ENCODE measurements at regions not wholly inside any gene's neighbourhood (a gene's known extent, or its start where the extent isn't known, plus 50 kb on each side); places are given as distances from the start of the nearest gene placed in this dataset.
"Not testable (repeated sequence)": the region's sequence is repeated elsewhere in the genome, so short reads cannot be mapped to it uniquely, and the experiment has no call there.

DNA sequence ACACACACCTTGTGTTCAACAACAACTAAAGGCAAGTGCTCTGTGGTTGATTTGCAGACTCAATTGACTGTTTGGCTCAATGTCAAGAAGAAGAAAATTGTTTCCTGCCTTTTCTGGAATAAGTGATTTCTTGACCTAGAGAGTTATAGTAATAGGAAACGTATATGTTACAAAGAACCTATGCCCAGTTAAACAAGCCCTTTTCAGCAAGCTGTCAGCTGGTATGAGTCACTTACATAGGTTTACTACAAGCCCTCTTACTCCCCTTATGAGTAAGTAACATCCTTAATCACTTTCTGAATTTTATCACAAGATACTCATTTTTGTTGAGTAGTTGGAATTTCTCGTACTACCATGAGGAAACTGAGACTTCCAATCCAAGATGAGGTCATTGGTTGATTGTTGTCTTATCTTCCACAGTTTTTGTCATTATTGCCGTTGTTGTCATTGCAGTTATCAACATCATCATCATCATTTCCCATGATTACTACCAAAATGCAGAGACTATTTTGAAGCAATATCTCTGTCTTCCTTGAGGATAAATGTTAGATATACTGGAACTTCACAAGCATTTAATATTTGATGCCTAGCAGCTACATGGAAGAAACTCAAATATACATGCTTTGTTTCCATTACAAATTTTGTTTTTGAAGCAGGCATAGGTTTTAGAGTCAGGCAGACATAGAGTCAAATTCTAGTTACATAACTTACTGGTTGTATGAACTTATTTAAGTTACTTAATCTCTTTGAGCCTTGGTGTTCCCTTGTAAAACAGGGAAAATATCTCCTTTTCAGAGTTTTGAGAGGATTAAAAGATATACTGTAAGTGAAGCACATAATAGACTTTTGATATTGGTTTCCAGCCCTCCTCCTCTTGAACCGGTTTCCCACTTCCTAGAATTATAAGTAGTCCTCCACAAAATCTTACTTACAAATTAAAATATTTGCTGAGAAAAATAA, 106.0 kb downstream of the RAP2A start:
- Histone ChIP-seq H3K27ac (ENCODE audit: low read depth, low read length) (no peak overlapping the region), H3K4me1 (ENCODE audit: control insufficient read depth in 5 of 5, insufficient read depth in 5 of 5, low read length in 5 of 5) (peaks cover 0 to 23% (median 18%) of the 10 kb centered on the region in 5 donors), H3K4me3 (ENCODE audit: low read depth in 1 of 5, low read length in 5 of 5) (no peak overlapping the region), H3K9ac (ENCODE audit: low read length in 5 of 5) (no peak overlapping the region), H3K9me3 (ENCODE audit: control insufficient read depth in 5 of 5, low read length in 5 of 5) (no peaks in the 10 kb centered on the region), H3K27me3 (ENCODE audit: control insufficient read depth in 5 of 5, insufficient read depth in 4 of 5, low read length in 5 of 5) (no peaks in the 10 kb centered on the region), H3K36me3 (ENCODE audit: control insufficient read depth in 5 of 5, insufficient read depth in 5 of 5, low read length in 5 of 5) (no peaks in the 10 kb centered on the region)

DNA sequence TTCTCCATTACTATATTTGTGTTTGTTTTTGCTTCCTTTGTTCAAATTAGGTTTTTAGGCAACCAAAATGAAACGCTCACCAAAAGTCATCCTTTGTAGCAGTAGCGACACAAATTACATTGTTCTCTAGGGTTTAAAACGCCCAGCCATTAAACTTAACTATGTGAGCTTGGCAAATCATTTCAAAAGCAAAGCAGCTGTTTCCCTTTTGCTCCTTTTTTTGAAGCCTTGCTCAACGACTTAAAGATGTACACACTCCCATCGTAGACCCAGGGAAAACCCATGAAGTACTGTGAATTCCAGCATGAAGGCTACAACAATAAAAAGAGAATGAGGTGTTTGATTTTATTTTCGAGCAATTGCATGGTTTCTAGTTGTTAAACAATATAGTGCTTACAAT, 106.7 kb downstream of the RAP2A start:
- peaks cover 0 to 23% (median 18%) of the 10 kb centered on the region in 5 donors for H3K4me1 ChIP-seq (ENCODE audit: control insufficient read depth in 5 of 5, insufficient read depth in 5 of 5, low read length in 5 of 5)
- no peak overlapping the region for H3K27ac ChIP-seq (ENCODE audit: low read depth, low read length)
- H3K4me3 ChIP-seq (ENCODE audit: low read depth in 1 of 5, low read length in 5 of 5): no peak overlapping the region
- H3K27me3 ChIP-seq (ENCODE audit: control insufficient read depth in 5 of 5, insufficient read depth in 4 of 5, low read length in 5 of 5): no peaks in the 10 kb centered on the region
- no peak overlapping the region for H3K9ac ChIP-seq (ENCODE audit: low read length in 5 of 5)
- H3K36me3 ChIP-seq (ENCODE audit: control insufficient read depth in 5 of 5, insufficient read depth in 5 of 5, low read length in 5 of 5): no peaks in the 10 kb centered on the region
- H3K9me3 ChIP-seq (ENCODE audit: control insufficient read depth in 5 of 5, low read length in 5 of 5): no peaks in the 10 kb centered on the region

DNA sequence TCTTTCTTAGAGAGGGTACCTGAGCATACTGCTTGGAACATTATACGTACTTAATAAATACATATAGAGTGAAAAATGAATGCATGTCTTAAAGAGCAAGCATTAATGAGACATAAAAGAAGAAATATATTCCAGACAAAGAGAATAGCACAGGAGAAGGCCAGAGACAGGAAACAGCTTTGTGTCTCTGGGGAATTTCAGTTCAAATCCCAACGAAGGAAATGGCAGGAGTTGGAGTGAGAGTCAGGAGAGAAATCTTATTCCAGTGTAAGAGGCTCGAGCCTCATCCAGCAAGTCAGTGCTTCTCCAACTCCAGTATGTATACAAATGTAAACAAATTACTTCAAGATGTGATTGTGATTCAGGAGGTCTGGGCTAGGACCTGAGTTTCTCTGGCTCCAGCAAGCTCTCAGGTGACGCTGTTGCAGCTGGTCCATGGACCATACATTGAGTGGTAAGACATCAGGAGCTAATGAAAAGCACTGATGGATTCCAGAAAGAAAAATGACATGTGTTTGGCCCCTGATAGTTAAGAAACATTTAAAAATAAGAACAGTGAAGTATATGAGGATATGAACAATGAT, 108.2 kb downstream of the RAP2A start:
- Histone ChIP-seq H3K36me3 (ENCODE audit: control insufficient read depth in 5 of 5, insufficient read depth in 5 of 5, low read length in 5 of 5) (no peaks in the 10 kb centered on the region), H3K4me3 (ENCODE audit: low read depth in 1 of 5, low read length in 5 of 5) (no peak overlapping the region), H3K4me1 (ENCODE audit: control insufficient read depth in 5 of 5, insufficient read depth in 5 of 5, low read length in 5 of 5) (peaks cover 0 to 23% (median 18%) of the 10 kb centered on the region in 5 donors), H3K27me3 (ENCODE audit: control insufficient read depth in 5 of 5, insufficient read depth in 4 of 5, low read length in 5 of 5) (no peaks in the 10 kb centered on the region), H3K27ac (ENCODE audit: low read depth, low read length) (no peak overlapping the region), H3K9ac (ENCODE audit: low read length in 5 of 5) (no peak overlapping the region), H3K9me3 (ENCODE audit: control insufficient read depth in 5 of 5, low read length in 5 of 5) (no peaks in the 10 kb centered on the region)

DNA sequence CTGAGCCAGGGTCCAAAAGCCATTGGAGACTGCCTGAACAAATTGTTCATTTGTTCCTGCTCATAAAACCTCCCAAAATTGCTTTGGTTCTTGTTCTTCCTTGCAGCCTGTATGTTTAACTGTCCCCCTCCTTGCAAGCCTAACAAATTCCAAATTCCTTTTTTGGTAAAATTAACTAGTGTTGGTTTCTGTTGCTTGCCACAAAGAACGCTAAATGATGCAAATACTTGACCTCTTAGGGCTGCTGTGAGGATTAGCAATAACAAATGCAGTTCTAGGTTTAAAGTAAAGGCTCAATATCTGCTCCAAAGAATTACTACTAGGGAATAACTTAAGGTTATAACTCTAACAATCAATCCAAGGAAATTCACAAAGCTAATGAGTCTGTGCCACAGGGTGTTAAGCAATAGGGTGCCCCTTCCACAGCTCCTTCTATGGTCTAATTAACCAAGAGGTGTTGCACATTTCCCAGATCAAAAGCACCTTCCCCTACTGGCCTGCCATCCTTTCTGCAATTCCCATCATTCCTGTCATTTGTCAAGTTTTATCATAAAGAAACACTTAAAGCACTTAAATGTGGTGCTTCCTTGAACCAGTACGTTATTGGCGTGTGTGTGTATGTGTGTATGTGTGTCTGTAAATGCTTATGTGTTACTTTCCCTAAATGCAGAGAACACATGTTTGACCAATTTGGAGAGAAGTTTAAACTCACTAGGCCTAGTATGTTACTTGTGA, 110.2 kb downstream of the RAP2A start:
- no peak overlapping the region for H3K9ac ChIP-seq (ENCODE audit: low read length in 5 of 5)
- H3K27me3 ChIP-seq (ENCODE audit: control insufficient read depth in 5 of 5, insufficient read depth in 4 of 5, low read length in 5 of 5): no peaks in the 10 kb centered on the region
- no peaks in the 10 kb centered on the region for H3K9me3 ChIP-seq (ENCODE audit: control insufficient read depth in 5 of 5, low read length in 5 of 5)
- H3K4me1 ChIP-seq (ENCODE audit: control insufficient read depth in 5 of 5, insufficient read depth in 5 of 5, low read length in 5 of 5): peaks cover 0 to 20% (median 12%) of the 10 kb centered on the region in 5 donors
- H3K4me3 ChIP-seq (ENCODE audit: low read depth in 1 of 5, low read length in 5 of 5): no peak overlapping the region
- no peak overlapping the region for H3K27ac ChIP-seq (ENCODE audit: low read depth, low read length)
- no peaks in the 10 kb centered on the region for H3K36me3 ChIP-seq (ENCODE audit: control insufficient read depth in 5 of 5, insufficient read depth in 5 of 5, low read length in 5 of 5)

GRCh38 chr13:97544971-97545499, 111.1 kb downstream of the RAP2A start:
- H3K27me3 ChIP-seq (ENCODE audit: control insufficient read depth in 5 of 5, insufficient read depth in 4 of 5, low read length in 5 of 5); H3K9me3 ChIP-seq (ENCODE audit: control insufficient read depth in 5 of 5, low read length in 5 of 5); H3K4me3 ChIP-seq (ENCODE audit: low read depth in 1 of 5, low read length in 5 of 5); H3K9ac ChIP-seq (ENCODE audit: low read length in 5 of 5); H3K27ac ChIP-seq (ENCODE audit: low read depth, low read length); H3K36me3 ChIP-seq (ENCODE audit: control insufficient read depth in 5 of 5, insufficient read depth in 5 of 5, low read length in 5 of 5): not testable (repeated sequence)
- peaks cover 0 to 14% (median 10%) of the 10 kb centered on the region in 5 donors for H3K4me1 ChIP-seq (ENCODE audit: control insufficient read depth in 5 of 5, insufficient read depth in 5 of 5, low read length in 5 of 5)

- no peaks in the 10 kb centered on the region for H3K36me3 ChIP-seq (ENCODE audit: control insufficient read depth in 5 of 5, insufficient read depth in 5 of 5, low read length in 5 of 5)
- no peaks in the 10 kb centered on the region for H3K27me3 ChIP-seq (ENCODE audit: control insufficient read depth in 5 of 5, insufficient read depth in 4 of 5, low read length in 5 of 5)
- H3K4me3 ChIP-seq (ENCODE audit: low read depth in 1 of 5, low read length in 5 of 5): no peak overlapping the region
- H3K9me3 ChIP-seq (ENCODE audit: control insufficient read depth in 5 of 5, low read length in 5 of 5): no peaks in the 10 kb centered on the region
- no peak overlapping the region for H3K27ac ChIP-seq (ENCODE audit: low read depth, low read length)
- no peak overlapping the region for H3K9ac ChIP-seq (ENCODE audit: low read length in 5 of 5)
- no peaks in the 10 kb centered on the region for H3K4me1 ChIP-seq (ENCODE audit: control insufficient read depth in 5 of 5, insufficient read depth in 5 of 5, low read length in 5 of 5)
Measured at GRCh38 chr13:97548138-97548537, 114.2 kb downstream of the RAP2A start.

- H3K36me3 ChIP-seq (ENCODE audit: control insufficient read depth in 5 of 5, insufficient read depth in 5 of 5, low read length in 5 of 5): no peaks in the 10 kb centered on the region
- H3K27ac ChIP-seq (ENCODE audit: low read depth, low read length): no peak overlapping the region
- no peak overlapping the region for H3K4me3 ChIP-seq (ENCODE audit: low read depth in 1 of 5, low read length in 5 of 5)
- H3K9ac ChIP-seq (ENCODE audit: low read length in 5 of 5): no peak overlapping the region
- no peaks in the 10 kb centered on the region for H3K27me3 ChIP-seq (ENCODE audit: control insufficient read depth in 5 of 5, insufficient read depth in 4 of 5, low read length in 5 of 5)
- H3K9me3 ChIP-seq (ENCODE audit: control insufficient read depth in 5 of 5, low read length in 5 of 5): no peaks in the 10 kb centered on the region
- H3K4me1 ChIP-seq (ENCODE audit: control insufficient read depth in 5 of 5, insufficient read depth in 5 of 5, low read length in 5 of 5): no peaks in the 10 kb centered on the region
Measured at GRCh38 chr13:97548711-97549110, 114.7 kb downstream of the RAP2A start.

- Histone ChIP-seq H3K36me3 (ENCODE audit: control insufficient read depth in 5 of 5, insufficient read depth in 5 of 5, low read length in 5 of 5) (no peaks in the 10 kb centered on the region), H3K27me3 (ENCODE audit: control insufficient read depth in 5 of 5, insufficient read depth in 4 of 5, low read length in 5 of 5) (no peaks in the 10 kb centered on the region), H3K4me1 (ENCODE audit: control insufficient read depth in 5 of 5, insufficient read depth in 5 of 5, low read length in 5 of 5) (no peaks in the 10 kb centered on the region), H3K4me3 (ENCODE audit: low read depth in 1 of 5, low read length in 5 of 5) (no peak overlapping the region), H3K27ac (ENCODE audit: low read depth, low read length) (no peak overlapping the region), H3K9ac (ENCODE audit: low read length in 5 of 5) (no peak overlapping the region), H3K9me3 (ENCODE audit: control insufficient read depth in 5 of 5, low read length in 5 of 5) (no peaks in the 10 kb centered on the region)
Measured at GRCh38 chr13:97549201-97549600, 115.2 kb downstream of the RAP2A start.

DNA sequence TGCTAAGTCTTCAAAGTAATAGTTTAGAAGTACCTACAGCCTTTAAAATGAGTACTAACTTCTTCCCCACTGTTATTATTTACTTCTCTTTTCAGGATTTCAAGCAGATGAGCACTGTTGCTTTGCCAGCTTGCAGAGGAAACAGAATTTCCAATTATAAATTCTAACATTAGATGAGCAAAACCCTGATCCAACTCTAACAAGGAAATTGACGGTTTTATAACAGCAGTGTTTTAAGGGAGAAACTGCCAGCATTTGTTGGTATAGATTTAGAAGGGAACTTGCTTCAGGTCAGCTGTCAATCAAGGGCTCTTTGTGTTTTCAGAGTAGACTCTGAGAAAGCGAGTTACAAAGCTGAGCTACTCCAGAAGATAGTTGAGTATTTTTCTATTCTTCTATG, 120.5 kb downstream of the RAP2A start:
- Histone ChIP-seq H3K4me1 (ENCODE audit: control insufficient read depth in 5 of 5, insufficient read depth in 5 of 5, low read length in 5 of 5) (no peaks in the 10 kb centered on the region), H3K27ac (ENCODE audit: low read depth, low read length) (no peak overlapping the region), H3K4me3 (ENCODE audit: low read depth in 1 of 5, low read length in 5 of 5) (no peak overlapping the region), H3K36me3 (ENCODE audit: control insufficient read depth in 5 of 5, insufficient read depth in 5 of 5, low read length in 5 of 5) (no peaks in the 10 kb centered on the region), H3K9ac (ENCODE audit: low read length in 5 of 5) (no peak overlapping the region), H3K9me3 (ENCODE audit: control insufficient read depth in 5 of 5, low read length in 5 of 5) (no peaks in the 10 kb centered on the region), H3K27me3 (ENCODE audit: control insufficient read depth in 5 of 5, insufficient read depth in 4 of 5, low read length in 5 of 5) (no peaks in the 10 kb centered on the region)

DNA sequence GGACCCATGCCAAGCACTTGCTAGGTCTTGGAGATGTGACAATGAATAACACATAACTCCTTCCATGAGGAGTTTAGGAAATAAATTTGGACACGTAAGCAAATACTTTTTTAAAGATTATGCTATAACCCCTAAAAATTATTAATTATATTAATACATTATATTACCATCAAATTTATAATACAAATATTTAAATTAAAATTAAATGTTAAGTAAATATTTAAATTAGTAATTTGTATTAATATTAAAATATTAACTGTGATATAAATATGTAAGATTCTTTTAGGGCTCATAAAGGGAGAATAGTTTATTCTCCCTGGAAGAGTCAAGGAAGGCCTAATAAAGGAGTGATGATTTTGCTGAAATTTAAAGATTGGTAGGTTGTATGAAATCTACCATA, 121.1 kb downstream of the RAP2A start:
- H3K9ac ChIP-seq (ENCODE audit: low read length in 5 of 5): no peak overlapping the region
- H3K9me3 ChIP-seq (ENCODE audit: control insufficient read depth in 5 of 5, low read length in 5 of 5): no peaks in the 10 kb centered on the region
- no peak overlapping the region for H3K27ac ChIP-seq (ENCODE audit: low read depth, low read length)
- H3K27me3 ChIP-seq (ENCODE audit: control insufficient read depth in 5 of 5, insufficient read depth in 4 of 5, low read length in 5 of 5): no peaks in the 10 kb centered on the region
- H3K36me3 ChIP-seq (ENCODE audit: control insufficient read depth in 5 of 5, insufficient read depth in 5 of 5, low read length in 5 of 5): no peaks in the 10 kb centered on the region
- no peak overlapping the region for H3K4me3 ChIP-seq (ENCODE audit: low read depth in 1 of 5, low read length in 5 of 5)
- H3K4me1 ChIP-seq (ENCODE audit: control insufficient read depth in 5 of 5, insufficient read depth in 5 of 5, low read length in 5 of 5): no peaks in the 10 kb centered on the region
